Neuronal stem cell (in vitro differentiated cells): ENCODE measurements at regions not wholly inside any gene's neighbourhood (a gene's known extent, or its start where the extent isn't known, plus 50 kb on each side); places are given as distances from the start of the nearest gene placed in this dataset.

Experiments used
- DNase-seq: peaks from one replicate; pipeline ENCODE4 v3.0.0-alpha.2; 2013; ENCODE audit warnings: low spot score
- H2AFZ ChIP-seq: one replicate; pipeline ENCODE4 v1.6.1; 2013; ENCODE audit warnings: mild to moderate bottlenecking, low read length, inconsistent platforms
- H2AK5ac ChIP-seq: 2 replicates; pipeline ENCODE4 v1.6.1; 2013; ENCODE audit warnings: low read depth, mild to moderate bottlenecking, inconsistent platforms, low read length, moderate library complexity, mixed read lengths
- H2BK120ac ChIP-seq: 2 replicates; pipeline ENCODE4 v1.6.1; 2013; ENCODE audit warnings: low read depth, mild to moderate bottlenecking, inconsistent platforms, low read length, moderate library complexity, mixed read lengths
- H2BK12ac ChIP-seq: one replicate; pipeline ENCODE4 v1.6.1; 2013; ENCODE audit warnings: low read length, inconsistent platforms
- H2BK15ac ChIP-seq: 2 replicates; pipeline ENCODE4 v1.6.1; 2013; ENCODE audit warnings: mild to moderate bottlenecking, low read length, inconsistent platforms, mixed read lengths
- H2BK5ac ChIP-seq: one replicate; pipeline ENCODE4 v1.6.1; 2013; ENCODE audit warnings: inconsistent platforms, mild to moderate bottlenecking, low read length, moderate library complexity
- H3K14ac ChIP-seq: one replicate; pipeline ENCODE4 v1.6.1; 2013; ENCODE audit warnings: low read length, inconsistent platforms
- H3K18ac ChIP-seq: 2 replicates; pipeline ENCODE4 v1.6.1; 2013; ENCODE audit warnings: low read length, inconsistent platforms
- H3K23ac ChIP-seq: 2 replicates; pipeline ENCODE4 v1.6.1; 2013; ENCODE audit warnings: low read depth, mild to moderate bottlenecking, mixed read lengths, low read length, inconsistent platforms; ENCODE audit not compliant: poor library complexity
- H3K27ac ChIP-seq: replicated peaks from 3 replicates; pipeline ENCODE4 v1.5.1; 2013; ENCODE audit warnings: low read length, inconsistent platforms
- H3K27me3 ChIP-seq, 3 experiments: 2 replicates each; pipeline ENCODE4 v1.6.1; 2013; ENCODE audit warnings: low read length in 3 of 3, mild to moderate bottlenecking in 2 of 3, inconsistent platforms in 1 of 3, low read depth in 1 of 3, mixed read lengths in 1 of 3, moderate library complexity in 1 of 3; ENCODE audit not compliant: control insufficient read depth in 3 of 3, insufficient read depth in 3 of 3
- H3K36me3 ChIP-seq, 2 donors: replicated peaks in 1 of 2; 2 replicates each; pipeline ENCODE4 v1.6.1; 2013; ENCODE audit warnings: low read length in 2 of 2; ENCODE audit not compliant: control insufficient read depth in 2 of 2, insufficient read depth in 2 of 2
- H3K4ac ChIP-seq: 2 replicates; pipeline ENCODE4 v1.6.1; 2013; ENCODE audit warnings: inconsistent platforms, mild to moderate bottlenecking, low read length, moderate library complexity
- H3K4me1 ChIP-seq, 2 donors: 1 replicate in 1 of 2; 2 replicates in 1 of 2; pipeline ENCODE4 v1.6.1; 2013; ENCODE audit warnings: low read length in 2 of 2, low read depth in 1 of 2; ENCODE audit not compliant: control insufficient read depth in 2 of 2, insufficient read depth in 1 of 2
- H3K4me2 ChIP-seq: one replicate; pipeline ENCODE4 v1.6.1; 2013; ENCODE audit warnings: mild to moderate bottlenecking, low read length, inconsistent platforms; ENCODE audit not compliant: insufficient read depth, poor library complexity, severe bottlenecking
- H3K4me3 ChIP-seq, 2 donors: 2 replicates each; pipeline ENCODE4 v1.5.1; 2013; ENCODE audit warnings: low read length in 2 of 2, mild to moderate bottlenecking in 2 of 2, inconsistent platforms in 1 of 2, moderate library complexity in 1 of 2
- H3K79me1 ChIP-seq: one replicate; pipeline ENCODE4 v1.6.1; 2013; ENCODE audit warnings: low read depth, mild to moderate bottlenecking, inconsistent platforms, low read length, moderate library complexity
- H3K9ac ChIP-seq: one replicate; pipeline ENCODE4 v1.6.1; 2013; ENCODE audit warnings: mild to moderate bottlenecking, low read depth, low read length, inconsistent platforms; ENCODE audit not compliant: poor library complexity
- H3K9me3 ChIP-seq, 2 donors: replicated peaks in 1 of 2; 2 replicates each; pipeline versions ENCODE3 to v1.6.1; 2013; ENCODE audit warnings: low read length in 2 of 2, mild to moderate bottlenecking in 2 of 2, inconsistent platforms in 1 of 2, low read depth in 1 of 2, mixed read lengths in 1 of 2, moderate library complexity in 1 of 2; ENCODE audit not compliant: control insufficient read depth in 2 of 2, insufficient read depth in 1 of 2
- H4K8ac ChIP-seq: one replicate; pipeline ENCODE4 v1.6.1; 2013; ENCODE audit warnings: low read depth, mild to moderate bottlenecking, inconsistent platforms, low read length, moderate library complexity
- H4K91ac ChIP-seq: one replicate; pipeline ENCODE4 v1.6.1; 2013; ENCODE audit warnings: low read length, low read depth, mild to moderate bottlenecking, inconsistent platforms; ENCODE audit not compliant: poor library complexity
- WGBS, 2 donors: extraction: QIAGEN DNeasy Blood & Tissue Kit; methylation state at CpG; one replicate each; pipeline ENCODE4 v1.1.7; 2013; ENCODE audit warnings: missing lambda C conversion rate in 2 of 2, mixed read lengths in 1 of 2; ENCODE audit not compliant: insufficient read length in 2 of 2, insufficient replicate concordance in 1 of 2; ENCODE audit errors: extremely low coverage in 2 of 2; 5-methylcytosine and 5-hydroxymethylcytosine counted together

DNA sequence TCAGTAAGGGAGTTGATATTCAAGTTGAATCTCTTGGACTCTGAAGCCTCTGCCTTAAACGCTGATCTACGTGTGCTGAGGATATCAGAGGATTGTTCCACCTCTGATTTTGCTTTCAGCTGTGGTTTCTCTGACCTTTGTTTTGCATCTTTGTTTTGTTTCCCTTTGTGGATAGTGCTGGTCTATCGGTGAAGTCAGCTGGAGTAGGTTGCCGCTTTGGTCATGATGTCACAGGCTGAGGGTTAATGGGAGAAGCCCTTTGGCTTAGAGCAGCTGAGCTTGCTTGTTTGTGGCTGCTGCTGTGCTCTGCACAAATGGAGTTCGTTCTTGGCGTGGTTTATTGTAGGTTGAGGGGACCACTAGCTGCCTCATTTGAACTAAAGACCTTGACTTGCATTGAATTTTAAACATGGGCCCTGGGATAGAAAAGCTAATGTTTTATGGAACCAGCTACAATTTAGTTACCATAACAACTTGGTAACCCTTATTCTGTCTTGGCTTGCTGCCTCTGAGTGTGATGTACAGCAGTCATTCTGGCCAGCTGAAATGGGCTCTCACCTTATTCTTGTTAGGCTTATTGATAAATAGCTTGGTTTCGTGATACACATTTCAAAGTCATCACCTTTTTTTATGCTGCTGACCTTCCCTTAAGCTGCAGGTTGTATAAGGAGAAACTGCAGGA, 284.5 kb upstream of the E2F7 start:
- Histone ChIP-seq H2BK12ac (no peak overlapping the region), H4K8ac (no peak overlapping the region), H3K23ac (no peak overlapping the region), H3K18ac (no peak overlapping the region), H2AFZ (peak overlapping the region; percentile 70), H3K9me3 (no peaks in the 10 kb centered on the region), H3K27ac (no peak overlapping the region), H2BK15ac (no peak overlapping the region), H4K91ac (no peak overlapping the region), H2BK120ac (no peak overlapping the region), H3K36me3 (no peaks in the 10 kb centered on the region), H3K79me1 (no peaks in the 10 kb centered on the region), H3K27me3 (no peaks in the 10 kb centered on the region), H3K4me3 (no peak overlapping the region), H2AK5ac (no peak overlapping the region), H3K9ac (no peak overlapping the region), H2BK5ac (no peak overlapping the region), H3K4ac (no peak overlapping the region), H3K14ac (no peak overlapping the region), H3K4me2 (no peak overlapping the region), H3K4me1 (peaks cover 3 to 10% of the 10 kb centered on the region in 2 donors)
- no peak for DNase-seq
- no CpG with 5 or more reads among the region's 7 CpGs for WGBS, 2 donors

DNA sequence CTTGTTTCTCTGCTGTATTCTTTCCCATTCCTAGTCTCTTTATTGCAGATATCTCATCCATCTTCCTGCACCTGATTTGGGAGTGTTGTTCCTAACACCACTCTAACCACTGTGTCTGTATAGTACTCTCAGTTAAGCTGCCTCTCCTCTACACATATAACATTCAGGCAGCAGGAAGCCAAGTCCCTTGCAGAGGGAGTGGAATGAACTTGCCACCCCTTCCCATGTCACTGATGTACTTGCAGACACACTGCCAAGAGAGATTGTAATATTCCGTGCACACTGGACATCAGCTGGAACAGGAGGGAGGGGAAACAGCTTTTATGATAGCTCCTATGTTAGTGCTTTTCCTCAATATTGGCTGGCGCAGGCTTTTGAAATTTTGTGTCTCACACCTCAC, 281.6 kb upstream of the E2F7 start:
- no peaks in the 10 kb centered on the region for H3K36me3 ChIP-seq
- no peak overlapping the region for H3K4ac ChIP-seq
- H2BK15ac ChIP-seq: no peak overlapping the region
- H3K4me2 ChIP-seq: no peak overlapping the region
- H3K4me3 ChIP-seq: no peak overlapping the region
- H4K91ac ChIP-seq: no peak overlapping the region
- H2BK12ac ChIP-seq: no peak overlapping the region
- no peaks in the 10 kb centered on the region for H3K9me3 ChIP-seq
- H2BK120ac ChIP-seq: no peak overlapping the region
- DNase-seq: no peak
- no CpG with 5 or more reads among the region's 2 CpGs for WGBS, 2 donors
- no peak overlapping the region for H3K18ac ChIP-seq
- no peak overlapping the region for H2AFZ ChIP-seq
- H3K4me1 ChIP-seq: peaks cover 6 to 12% of the 10 kb centered on the region in 2 donors
- no peak overlapping the region for H3K9ac ChIP-seq
- no peak overlapping the region for H2BK5ac ChIP-seq
- H3K79me1 ChIP-seq: no peaks in the 10 kb centered on the region
- no peak overlapping the region for H3K23ac ChIP-seq
- no peak overlapping the region for H4K8ac ChIP-seq
- no peak overlapping the region for H3K27ac ChIP-seq
- H2AK5ac ChIP-seq: no peak overlapping the region
- H3K27me3 ChIP-seq: no peaks in the 10 kb centered on the region
- no peak overlapping the region for H3K14ac ChIP-seq

DNA sequence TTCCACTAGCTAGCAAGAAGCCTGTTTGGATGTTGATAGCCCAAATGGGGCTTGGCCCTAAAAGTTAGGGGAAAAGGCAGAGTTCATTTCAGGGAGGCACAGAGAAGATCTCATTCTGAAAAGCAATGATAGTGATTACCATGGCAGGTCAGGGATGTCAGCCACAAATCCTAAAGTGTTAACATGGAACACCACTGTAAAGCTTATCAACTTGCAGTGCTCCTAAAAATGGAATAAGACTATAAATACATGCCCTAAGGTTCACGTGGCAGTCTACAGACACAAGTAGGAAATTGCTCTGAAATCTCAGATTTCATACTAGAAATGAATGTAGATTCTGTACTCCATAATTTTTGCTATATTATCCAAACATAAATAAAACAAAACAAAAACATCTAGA, 280.0 kb upstream of the E2F7 start:
- H4K8ac ChIP-seq: no peak overlapping the region
- H3K4me2 ChIP-seq: no peak overlapping the region
- H3K4me1 ChIP-seq: peaks cover 6 to 11% of the 10 kb centered on the region in 2 donors
- no peak overlapping the region for H3K27ac ChIP-seq
- H2BK15ac ChIP-seq: no peak overlapping the region
- H3K36me3 ChIP-seq: no peaks in the 10 kb centered on the region
- H3K27me3 ChIP-seq: no peaks in the 10 kb centered on the region
- H3K4ac ChIP-seq: no peak overlapping the region
- no peaks in the 10 kb centered on the region for H3K9me3 ChIP-seq
- H2BK120ac ChIP-seq: no peak overlapping the region
- H3K23ac ChIP-seq: no peak overlapping the region
- H2AFZ ChIP-seq: no peak overlapping the region
- no CpG with 5 or more reads among the region's 1 CpG for WGBS, 2 donors
- no peak overlapping the region for H3K9ac ChIP-seq
- H2BK5ac ChIP-seq: no peak overlapping the region
- no peak overlapping the region for H3K14ac ChIP-seq
- no peak overlapping the region for H2AK5ac ChIP-seq
- H3K18ac ChIP-seq: no peak overlapping the region
- H3K4me3 ChIP-seq: no peak overlapping the region
- no peaks in the 10 kb centered on the region for H3K79me1 ChIP-seq
- DNase-seq: no peak
- no peak overlapping the region for H2BK12ac ChIP-seq
- no peak overlapping the region for H4K91ac ChIP-seq

GRCh38 chr12:77344651-77345050, 279.3 kb upstream of the E2F7 start:
- no peak overlapping the region for H3K27ac ChIP-seq
- H3K23ac ChIP-seq: no peak overlapping the region
- H3K18ac ChIP-seq: no peak overlapping the region
- H4K8ac ChIP-seq: no peak overlapping the region
- no peak overlapping the region for H2AFZ ChIP-seq
- no peak overlapping the region for H2BK5ac ChIP-seq
- H3K14ac ChIP-seq: no peak overlapping the region
- H3K27me3 ChIP-seq: no peaks in the 10 kb centered on the region
- no CpG with 5 or more reads among the region's 1 CpG for WGBS, 2 donors
- no peak overlapping the region for H3K4me2 ChIP-seq
- no peaks in the 10 kb centered on the region for H3K36me3 ChIP-seq
- no peak overlapping the region for H2BK15ac ChIP-seq
- H2BK120ac ChIP-seq: no peak overlapping the region
- no peaks in the 10 kb centered on the region for H3K9me3 ChIP-seq
- no peak for DNase-seq
- H3K79me1 ChIP-seq: no peaks in the 10 kb centered on the region
- no peak overlapping the region for H4K91ac ChIP-seq
- no peak overlapping the region for H3K4me3 ChIP-seq
- H3K4me1 ChIP-seq: peaks cover 4% of the 10 kb centered on the region in 2 donors
- no peak overlapping the region for H3K9ac ChIP-seq
- H2AK5ac ChIP-seq: no peak overlapping the region
- H3K4ac ChIP-seq: no peak overlapping the region
- H2BK12ac ChIP-seq: no peak overlapping the region
